Neural cell (in vitro differentiated cells): ENCODE measurements at regions not wholly inside any gene's neighbourhood (a gene's known extent, or its start where the extent isn't known, plus 50 kb on each side); places are given as distances from the start of the nearest gene placed in this dataset.

Experiments used
- H2AFZ ChIP-seq: fragments of 200-600, 300-800 bp; sonication (generic), shearing (Covaris generic); 2 replicates; pipeline ENCODE4 v1.6.0; 2014; ENCODE audit warnings: low read depth, mild to moderate bottlenecking, antibody characterized with exemption, low read length, moderate library complexity
- H3F3A ChIP-seq: fragments of 200-600 bp; shearing (Covaris generic); 2 replicates; pipeline ENCODE4 v1.6.1; 2016; ENCODE audit warnings: mild to moderate bottlenecking, moderate library complexity, mixed read lengths, antibody characterized with exemption, low read length; ENCODE audit not compliant: insufficient read depth, poor library complexity, severe bottlenecking
- H3K27ac ChIP-seq: fragments of 200-600, 300-800 bp; sonication (generic), shearing (Covaris generic); 2 replicates; pipeline ENCODE4 v1.5.1; 2014; ENCODE audit warnings: mild to moderate bottlenecking, low read length, moderate library complexity
- H3K27me3 ChIP-seq: fragments of 300-800, 200-600 bp; sonication (generic), shearing (Covaris generic); 2 replicates; pipeline ENCODE4 v1.6.0; 2014; ENCODE audit warnings: mild to moderate bottlenecking, low read depth, low read length, moderate library complexity; ENCODE audit not compliant: insufficient read depth
- H3K36me3 ChIP-seq: fragments of 300-800, 200-600 bp; sonication (generic), shearing (Covaris generic); 2 replicates; pipeline ENCODE4 v1.5.1; 2014; ENCODE audit warnings: mild to moderate bottlenecking, antibody characterized with exemption, low read length, moderate library complexity; ENCODE audit not compliant: insufficient read depth
- H3K4me2 ChIP-seq: fragments of 300-800, 200-600 bp; sonication (generic), shearing (Covaris generic); 2 replicates; pipeline ENCODE4 v1.6.0; 2014; ENCODE audit warnings: mild to moderate bottlenecking, low read length
- H3K4me3 ChIP-seq: fragments of 300-800, 200-600 bp; sonication (generic), shearing (Covaris generic); 2 replicates; pipeline ENCODE4 v1.5.1; 2014; ENCODE audit warnings: mild to moderate bottlenecking, low read length, moderate library complexity
- H3K79me2 ChIP-seq: fragments of 200-600 bp; shearing (Covaris generic); replicated peaks from 2 replicates; pipeline ENCODE4 v1.6.0; 2014; ENCODE audit warnings: mild to moderate bottlenecking, low read length, moderate library complexity; ENCODE audit not compliant: insufficient read depth
- H3K9ac ChIP-seq: fragments of 300-800, 200-600 bp; sonication (generic), shearing (Covaris generic); 2 replicates; pipeline ENCODE4 v1.6.1; 2016; ENCODE audit warnings: mild to moderate bottlenecking, low read length, mixed read lengths
- H3K9me2 ChIP-seq: fragments of 200-600 bp; shearing (Covaris generic); 2 replicates; pipeline ENCODE4 v1.6.1; 2016; ENCODE audit warnings: mild to moderate bottlenecking, low read length, mixed read lengths; ENCODE audit not compliant: insufficient read depth
- H3K9me3 ChIP-seq: fragments of 200-600, 300-800 bp; sonication (generic), shearing (Covaris generic); 2 replicates; pipeline ENCODE4 v1.6.1; 2016; ENCODE audit warnings: mild to moderate bottlenecking, mixed run types, low read length, moderate library complexity, mixed read lengths
- H4K20me1 ChIP-seq: fragments of 200-600 bp; shearing (Covaris generic); 2 replicates; pipeline ENCODE4 v1.6.1; 2016; ENCODE audit warnings: mild to moderate bottlenecking, mixed run types; ENCODE audit not compliant: insufficient read depth
- EP300 ChIP-seq: fragments of 450-650 bp; conservative IDR thresholded peaks from 2 replicates; pipeline ENCODE4 v1.6.1; 2014; ENCODE audit warnings: antibody characterized with exemption, mild to moderate bottlenecking, moderate library complexity; ENCODE audit not compliant: poor library complexity, severe bottlenecking
- EZH2 ChIP-seq: fragments of 200-600, 300-800 bp; shearing (Covaris generic), sonication (generic); IDR thresholded peaks from 2 replicates; pipeline ENCODE4 v1.6.1; 2014; ENCODE audit warnings: antibody characterized with exemption, low read length, borderline replicate concordance, mild to moderate bottlenecking; ENCODE audit not compliant: insufficient read depth, poor library complexity, severe bottlenecking
- MXI1 ChIP-seq: fragments of 450-650 bp; conservative IDR thresholded peaks from 2 replicates; pipeline ENCODE4 v1.6.1; 2014; ENCODE audit warnings: antibody characterized with exemption, mild to moderate bottlenecking; ENCODE audit not compliant: poor library complexity, severe bottlenecking
- POLR2AphosphoS5 ChIP-seq: IDR thresholded peaks from 2 replicates; pipeline ENCODE4 v1.6.1; 2012
- RAD21 ChIP-seq: fragments of 450-650 bp; conservative IDR thresholded peaks from 2 replicates; pipeline ENCODE4 v1.6.1; 2014; ENCODE audit warnings: antibody characterized with exemption, mild to moderate bottlenecking, moderate library complexity
- SMC3 ChIP-seq: fragments of 450-650 bp; conservative IDR thresholded peaks from 2 replicates; pipeline ENCODE4 v1.6.1; 2014; ENCODE audit warnings: antibody characterized with exemption, mild to moderate bottlenecking, moderate library complexity; ENCODE audit not compliant: poor library complexity
- TAF1 ChIP-seq: IDR thresholded peaks from 2 replicates; pipeline ENCODE4 v1.6.1; 2012; ENCODE audit warnings: low read depth
- TF ChIP-seq, protein P1 (sequence below): fragments of 450-650 bp; IDR thresholded peaks from 2 replicates; pipeline ENCODE4 v1.5.1; 2014; ENCODE audit warnings: antibody characterized with exemption, mild to moderate bottlenecking, moderate library complexity; ENCODE audit not compliant: poor library complexity, severe bottlenecking
- TF ChIP-seq, protein P2 (sequence below): IDR thresholded peaks from 2 replicates; pipeline ENCODE4 v1.6.1; 2012; ENCODE audit warnings: borderline replicate concordance

DNA sequence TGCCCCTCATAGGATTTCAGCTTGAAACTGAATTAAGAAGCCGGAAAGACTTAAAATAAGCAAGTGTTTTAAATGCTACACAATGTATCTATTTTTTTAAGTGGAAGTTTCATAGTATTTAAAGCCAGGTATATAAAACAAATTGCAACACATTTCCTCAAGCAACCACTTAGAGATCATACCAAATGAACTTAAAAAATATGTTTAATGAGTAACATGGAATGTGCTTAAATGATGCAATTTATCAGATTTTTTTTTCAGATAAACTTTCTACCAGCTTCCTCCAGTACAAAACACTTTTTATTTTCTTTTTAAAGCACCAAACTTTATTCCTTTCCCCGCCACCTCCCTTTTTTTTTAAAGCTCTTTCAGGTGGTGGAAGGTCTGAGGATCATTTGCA, 534.3 kb downstream of the BMP2 start:
- no peaks in the 10 kb centered on the region for H3K9me2 ChIP-seq
- no peaks in the 10 kb centered on the region for H3F3A ChIP-seq
- H3K9ac ChIP-seq, result no peak overlapping the region
- no peak overlapping the region for H3K27ac ChIP-seq
- H3K79me2 ChIP-seq, result no peaks in the 10 kb centered on the region
- H4K20me1 ChIP-seq, result no peaks in the 10 kb centered on the region
- no peaks in the 10 kb centered on the region for H3K36me3 ChIP-seq
- no peak overlapping the region for H2AFZ ChIP-seq
- H3K9me3 ChIP-seq, result no peaks in the 10 kb centered on the region
- TF ChIP-seq TAF1 (no peak), POLR2AphosphoS5 (no peak), EZH2 (no peak), MXI1 (no peak)
- H3K27me3 ChIP-seq, result no peaks in the 10 kb centered on the region
- H3K4me2 ChIP-seq, result no peak overlapping the region
- no peak overlapping the region for H3K4me3 ChIP-seq

DNA sequence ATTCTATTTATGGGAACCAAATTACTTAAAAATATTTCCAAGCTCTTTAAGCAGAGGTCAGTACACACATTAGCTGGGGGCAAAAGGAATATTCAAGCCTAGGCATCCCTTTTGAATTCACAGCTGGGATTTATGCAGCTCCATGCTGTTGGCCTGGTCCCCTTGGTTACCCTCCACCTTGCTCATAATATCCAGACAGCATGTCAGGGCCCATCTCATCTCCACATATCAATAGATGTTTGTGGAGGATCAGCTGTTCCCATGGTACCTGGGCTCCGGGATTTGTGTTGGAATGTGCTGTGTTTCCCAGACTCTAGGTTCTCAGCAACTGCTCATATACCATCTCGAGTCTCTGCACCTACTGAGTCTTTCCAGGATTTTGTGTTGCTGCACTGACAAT, 534.8 kb downstream of the BMP2 start:
- H3K79me2 ChIP-seq, result no peaks in the 10 kb centered on the region
- no peak overlapping the region for H2AFZ ChIP-seq
- no peak overlapping the region for H3K27ac ChIP-seq
- H3K9ac ChIP-seq, result no peak overlapping the region
- no peak overlapping the region for H3K4me3 ChIP-seq
- H3K9me3 ChIP-seq, result no peaks in the 10 kb centered on the region
- no peaks in the 10 kb centered on the region for H3K9me2 ChIP-seq
- H3K36me3 ChIP-seq, result no peaks in the 10 kb centered on the region
- H3K4me2 ChIP-seq, result no peak overlapping the region
- H3K27me3 ChIP-seq, result no peaks in the 10 kb centered on the region
- H3F3A ChIP-seq, result no peaks in the 10 kb centered on the region
- no peaks in the 10 kb centered on the region for H4K20me1 ChIP-seq
- no peak for TF ChIP-seq EP300
- no peak for TF ChIP-seq SMC3
- no peak for TF ChIP-seq RAD21
- TF ChIP-seq EZH2, result no peak
- TF ChIP-seq TAF1, result no peak
- TF ChIP-seq POLR2AphosphoS5, result no peak
- TF ChIP-seq MXI1, result no peak
- TF ChIP-seq, protein P1, sequence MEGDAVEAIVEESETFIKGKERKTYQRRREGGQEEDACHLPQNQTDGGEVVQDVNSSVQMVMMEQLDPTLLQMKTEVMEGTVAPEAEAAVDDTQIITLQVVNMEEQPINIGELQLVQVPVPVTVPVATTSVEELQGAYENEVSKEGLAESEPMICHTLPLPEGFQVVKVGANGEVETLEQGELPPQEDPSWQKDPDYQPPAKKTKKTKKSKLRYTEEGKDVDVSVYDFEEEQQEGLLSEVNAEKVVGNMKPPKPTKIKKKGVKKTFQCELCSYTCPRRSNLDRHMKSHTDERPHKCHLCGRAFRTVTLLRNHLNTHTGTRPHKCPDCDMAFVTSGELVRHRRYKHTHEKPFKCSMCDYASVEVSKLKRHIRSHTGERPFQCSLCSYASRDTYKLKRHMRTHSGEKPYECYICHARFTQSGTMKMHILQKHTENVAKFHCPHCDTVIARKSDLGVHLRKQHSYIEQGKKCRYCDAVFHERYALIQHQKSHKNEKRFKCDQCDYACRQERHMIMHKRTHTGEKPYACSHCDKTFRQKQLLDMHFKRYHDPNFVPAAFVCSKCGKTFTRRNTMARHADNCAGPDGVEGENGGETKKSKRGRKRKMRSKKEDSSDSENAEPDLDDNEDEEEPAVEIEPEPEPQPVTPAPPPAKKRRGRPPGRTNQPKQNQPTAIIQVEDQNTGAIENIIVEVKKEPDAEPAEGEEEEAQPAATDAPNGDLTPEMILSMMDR, result no peak
- TF ChIP-seq, protein P2, sequence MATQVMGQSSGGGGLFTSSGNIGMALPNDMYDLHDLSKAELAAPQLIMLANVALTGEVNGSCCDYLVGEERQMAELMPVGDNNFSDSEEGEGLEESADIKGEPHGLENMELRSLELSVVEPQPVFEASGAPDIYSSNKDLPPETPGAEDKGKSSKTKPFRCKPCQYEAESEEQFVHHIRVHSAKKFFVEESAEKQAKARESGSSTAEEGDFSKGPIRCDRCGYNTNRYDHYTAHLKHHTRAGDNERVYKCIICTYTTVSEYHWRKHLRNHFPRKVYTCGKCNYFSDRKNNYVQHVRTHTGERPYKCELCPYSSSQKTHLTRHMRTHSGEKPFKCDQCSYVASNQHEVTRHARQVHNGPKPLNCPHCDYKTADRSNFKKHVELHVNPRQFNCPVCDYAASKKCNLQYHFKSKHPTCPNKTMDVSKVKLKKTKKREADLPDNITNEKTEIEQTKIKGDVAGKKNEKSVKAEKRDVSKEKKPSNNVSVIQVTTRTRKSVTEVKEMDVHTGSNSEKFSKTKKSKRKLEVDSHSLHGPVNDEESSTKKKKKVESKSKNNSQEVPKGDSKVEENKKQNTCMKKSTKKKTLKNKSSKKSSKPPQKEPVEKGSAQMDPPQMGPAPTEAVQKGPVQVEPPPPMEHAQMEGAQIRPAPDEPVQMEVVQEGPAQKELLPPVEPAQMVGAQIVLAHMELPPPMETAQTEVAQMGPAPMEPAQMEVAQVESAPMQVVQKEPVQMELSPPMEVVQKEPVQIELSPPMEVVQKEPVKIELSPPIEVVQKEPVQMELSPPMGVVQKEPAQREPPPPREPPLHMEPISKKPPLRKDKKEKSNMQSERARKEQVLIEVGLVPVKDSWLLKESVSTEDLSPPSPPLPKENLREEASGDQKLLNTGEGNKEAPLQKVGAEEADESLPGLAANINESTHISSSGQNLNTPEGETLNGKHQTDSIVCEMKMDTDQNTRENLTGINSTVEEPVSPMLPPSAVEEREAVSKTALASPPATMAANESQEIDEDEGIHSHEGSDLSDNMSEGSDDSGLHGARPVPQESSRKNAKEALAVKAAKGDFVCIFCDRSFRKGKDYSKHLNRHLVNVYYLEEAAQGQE, result no peak

DNA sequence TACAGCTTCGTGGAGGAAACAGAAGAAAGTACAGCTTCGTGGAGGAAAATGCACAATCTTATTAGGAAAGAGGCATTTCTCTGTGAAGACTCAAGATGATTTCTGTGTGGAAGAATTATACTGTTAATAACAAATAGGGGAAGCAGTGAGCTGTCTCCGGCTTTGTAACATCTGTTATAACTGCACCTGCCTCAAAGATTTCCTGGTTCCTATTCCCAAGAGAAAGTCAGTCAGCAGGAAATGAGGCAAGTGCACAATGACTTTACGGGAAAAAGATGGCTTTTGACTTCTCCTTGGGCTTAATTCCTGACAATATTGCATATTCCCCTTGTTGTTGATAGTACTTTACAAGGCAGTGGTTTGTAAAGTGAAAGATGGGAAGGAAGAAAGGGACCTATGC, 538.5 kb downstream of the BMP2 start:
- no peaks in the 10 kb centered on the region for H4K20me1 ChIP-seq
- H3K79me2 ChIP-seq, result no peaks in the 10 kb centered on the region
- no peak for TF ChIP-seq EZH2
- TF ChIP-seq POLR2AphosphoS5, result no peak
- no peak for TF ChIP-seq MXI1
- TF ChIP-seq, protein P1, result no peak
- no peak for TF ChIP-seq EP300
- TF ChIP-seq, protein P2, result no peak
- TF ChIP-seq SMC3, result no peak
- TF ChIP-seq TAF1, result no peak
- TF ChIP-seq RAD21, result no peak
- H3K9me3 ChIP-seq, result no peaks in the 10 kb centered on the region
- H3K27ac ChIP-seq, result no peak overlapping the region
- no peak overlapping the region for H3K9ac ChIP-seq
- H3F3A ChIP-seq, result no peaks in the 10 kb centered on the region
- no peaks in the 10 kb centered on the region for H3K27me3 ChIP-seq
- H3K4me3 ChIP-seq, result no peak overlapping the region
- no peak overlapping the region for H2AFZ ChIP-seq
- H3K9me2 ChIP-seq, result no peaks in the 10 kb centered on the region
- no peaks in the 10 kb centered on the region for H3K36me3 ChIP-seq
- H3K4me2 ChIP-seq, result no peak overlapping the region
